Keratinocyte (primary cell): ENCODE measurements at regions not wholly inside any gene's neighbourhood (a gene's known extent, or its start where the extent isn't known, plus 50 kb on each side); places are given as distances from the start of the nearest gene placed in this dataset.

Experiments
- DNase-seq: peaks from one replicate; pipeline ENCODE4 v3.0.0-alpha.2; 2011; ENCODE audit warnings: low read depth, missing footprints, low spot score
- FAIRE-seq: peaks from 2 replicates; lab custom pipeline; 2011; peaks lifted over from hg19 to GRCh38; lab: Jason Lieb, UNC
- H2AFZ ChIP-seq: 2 replicates; pipeline ENCODE4 v1.6.0; 2012; ENCODE audit warnings: low read length, control low read depth, inconsistent platforms; ENCODE audit not compliant: control insufficient read depth
- H3K27ac ChIP-seq: 2 replicates; pipeline ENCODE4 v1.5.1; 2011; ENCODE audit warnings: low read length; ENCODE audit not compliant: control insufficient read depth, insufficient read depth
- H3K27me3 ChIP-seq: 3 replicates; pipeline ENCODE4 v1.6.0; 2011; ENCODE audit warnings: low read length; ENCODE audit not compliant: control insufficient read depth, insufficient read depth; ENCODE audit errors: extremely low read depth
- H3K36me3 ChIP-seq, 2 experiments: 2 replicates in 1 of 2; 3 replicates in 1 of 2; pipeline ENCODE4 v1.5.1; 2011; ENCODE audit warnings: low read length in 2 of 2, mild to moderate bottlenecking in 1 of 2; ENCODE audit not compliant: control insufficient read depth in 2 of 2, insufficient read depth in 2 of 2; ENCODE audit errors: extremely low read depth in 1 of 2
- H3K4me1 ChIP-seq: 3 replicates; pipeline ENCODE4 v1.5.1; 2011; ENCODE audit warnings: low read length; ENCODE audit not compliant: control insufficient read depth, insufficient read depth; ENCODE audit errors: extremely low read depth
- H3K4me2 ChIP-seq: 3 replicates; pipeline ENCODE4 v1.6.0; 2011; ENCODE audit warnings: low read depth, low read length; ENCODE audit not compliant: control insufficient read depth, insufficient read depth; ENCODE audit errors: extremely low read depth
- H3K4me3 ChIP-seq, 3 experiments: fragments of 200-600 bp in 1 of 3; sonication (generic) in 1 of 3; 2 replicates in 2 of 3; 3 replicates in 1 of 3; pipeline ENCODE4 v1.5.1; 2011 to 2016; ENCODE audit warnings: low read length in 3 of 3, mild to moderate bottlenecking in 3 of 3, control low read depth in 2 of 3, inconsistent platforms in 1 of 3, low read depth in 1 of 3, mixed read lengths in 1 of 3, mixed run types in 1 of 3, moderate library complexity in 1 of 3; ENCODE audit not compliant: control insufficient read depth in 2 of 3, insufficient read depth in 2 of 3; ENCODE audit errors: extremely low read depth in 1 of 3
- H3K79me2 ChIP-seq: 2 replicates; pipeline ENCODE4 v1.6.0; 2012; ENCODE audit warnings: low read length; ENCODE audit not compliant: control insufficient read depth, insufficient read depth
- H3K9ac ChIP-seq: 3 replicates; pipeline ENCODE4 v1.6.0; 2011; ENCODE audit warnings: low read length; ENCODE audit not compliant: control insufficient read depth, insufficient read depth; ENCODE audit errors: extremely low read depth
- H3K9me1 ChIP-seq: 3 replicates; pipeline ENCODE4 v1.6.0; 2011; ENCODE audit warnings: low read length; ENCODE audit not compliant: control insufficient read depth, insufficient read depth; ENCODE audit errors: extremely low read depth
- H3K9me3 ChIP-seq: 2 replicates; pipeline ENCODE4 v1.5.1; 2012; ENCODE audit warnings: low read depth, low read length; ENCODE audit not compliant: control insufficient read depth
- H4K20me1 ChIP-seq: 3 replicates; pipeline ENCODE4 v1.6.0; 2011; ENCODE audit warnings: low read length; ENCODE audit not compliant: control insufficient read depth, insufficient read depth; ENCODE audit errors: extremely low read depth
- EZH2 ChIP-seq: IDR thresholded peaks from one replicate; pipeline ENCODE4 v1.6.1; 2012; ENCODE audit warnings: inconsistent platforms, mild to moderate bottlenecking, low read length, moderate library complexity
- dilution Hi-C: fragments of 300-500 bp; cut with MboI; formaldehyde crosslinking; loops from one replicate; pipeline ENCODE4 v1.7.0; 2020; ENCODE audit warnings: low sequenced_read_pairs; ENCODE audit not compliant: extremely low pct_ligation_motif_present
- TF ChIP-seq, protein P1 (sequence below), 3 experiments: IDR thresholded peaks in 1 of 3; conservative IDR thresholded peaks in 1 of 3; optimal IDR thresholded peaks in 1 of 3; 2 replicates in 2 of 3; 3 replicates in 1 of 3; pipeline versions ENCODE3 to v1.5.1; 2011; ENCODE audit warnings: low read length in 3 of 3, mild to moderate bottlenecking in 3 of 3, moderate library complexity in 2 of 3, control low read depth in 1 of 3, inconsistent platforms in 1 of 3; ENCODE audit not compliant: insufficient read depth in 2 of 3; ENCODE audit errors: extremely low read depth in 1 of 3

DNA sequence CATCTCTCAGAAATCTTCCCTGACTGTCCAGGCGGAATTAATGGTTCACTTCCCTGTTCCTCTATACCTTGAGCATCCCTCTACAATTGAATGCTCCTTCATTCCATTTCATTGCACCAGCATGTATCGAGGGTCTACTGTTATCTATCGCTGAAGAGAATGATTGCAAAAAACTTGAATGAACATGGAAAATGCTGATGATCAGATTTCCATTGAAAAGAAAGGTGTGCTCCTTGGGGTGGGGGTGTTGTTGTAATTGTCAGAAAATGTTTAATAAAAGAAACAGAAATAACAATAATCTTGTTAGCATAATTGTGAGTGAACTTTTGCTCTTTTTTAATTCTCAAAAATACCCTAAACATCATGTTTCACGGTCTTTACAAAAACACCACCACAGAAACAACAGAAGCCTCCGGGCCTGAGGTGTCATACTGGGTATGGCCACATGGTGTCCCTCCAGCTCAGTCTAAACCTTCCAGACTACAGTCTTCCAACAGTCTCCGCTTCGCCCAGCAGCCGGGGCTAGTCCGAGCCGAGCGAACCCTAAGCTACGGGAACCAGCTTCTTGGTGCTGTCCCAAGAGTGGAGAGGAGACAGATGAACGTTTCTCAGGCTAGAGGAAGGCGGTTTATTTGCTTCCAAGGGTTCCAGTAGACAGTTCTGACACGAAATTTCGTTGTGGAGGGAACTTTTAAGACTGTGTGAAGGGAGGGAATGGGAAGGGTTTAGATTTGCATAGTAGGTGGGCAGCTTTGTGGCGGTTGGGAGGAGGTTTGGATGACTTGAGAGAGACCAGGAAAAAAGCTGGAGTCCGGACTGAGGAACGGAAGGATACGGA lies 75.8 kb upstream of the ZBED5 start:
- H3K36me3 ChIP-seq, result no peaks in the 10 kb centered on the region
- dilution Hi-C loops, result no loop called here
- TF ChIP-seq, protein P1, sequence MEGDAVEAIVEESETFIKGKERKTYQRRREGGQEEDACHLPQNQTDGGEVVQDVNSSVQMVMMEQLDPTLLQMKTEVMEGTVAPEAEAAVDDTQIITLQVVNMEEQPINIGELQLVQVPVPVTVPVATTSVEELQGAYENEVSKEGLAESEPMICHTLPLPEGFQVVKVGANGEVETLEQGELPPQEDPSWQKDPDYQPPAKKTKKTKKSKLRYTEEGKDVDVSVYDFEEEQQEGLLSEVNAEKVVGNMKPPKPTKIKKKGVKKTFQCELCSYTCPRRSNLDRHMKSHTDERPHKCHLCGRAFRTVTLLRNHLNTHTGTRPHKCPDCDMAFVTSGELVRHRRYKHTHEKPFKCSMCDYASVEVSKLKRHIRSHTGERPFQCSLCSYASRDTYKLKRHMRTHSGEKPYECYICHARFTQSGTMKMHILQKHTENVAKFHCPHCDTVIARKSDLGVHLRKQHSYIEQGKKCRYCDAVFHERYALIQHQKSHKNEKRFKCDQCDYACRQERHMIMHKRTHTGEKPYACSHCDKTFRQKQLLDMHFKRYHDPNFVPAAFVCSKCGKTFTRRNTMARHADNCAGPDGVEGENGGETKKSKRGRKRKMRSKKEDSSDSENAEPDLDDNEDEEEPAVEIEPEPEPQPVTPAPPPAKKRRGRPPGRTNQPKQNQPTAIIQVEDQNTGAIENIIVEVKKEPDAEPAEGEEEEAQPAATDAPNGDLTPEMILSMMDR (optimal IDR thresholded peaks at IDR 0.05 in 1 of 3, IDR thresholded peaks at IDR 0.05 in 1 of 3, conservative IDR thresholded peaks at IDR 0.05 in 1 of 3; ENCODE audit: extremely low read depth in 1 of 3, insufficient read depth in 2 of 3, low read length in 3 of 3), result peak; percentile 87 to 97 (median 96)
- TF ChIP-seq EZH2, result no peak
- H3K27ac ChIP-seq, result peak overlapping the region; percentile 65
- H3K9me1 ChIP-seq, result no peaks in the 10 kb centered on the region
- H3K4me3 ChIP-seq, result peak overlapping the region; percentile 40 to 85 (median 52)
- H3K9me3 ChIP-seq, result no peaks in the 10 kb centered on the region
- H3K4me1 ChIP-seq, result peaks cover 23% of the 10 kb centered on the region
- H4K20me1 ChIP-seq, result no peaks in the 10 kb centered on the region
- no peaks in the 10 kb centered on the region for H3K27me3 ChIP-seq
- FAIRE-seq, result peak; percentile 97
- H2AFZ ChIP-seq, result peak overlapping the region; percentile 94
- peak overlapping the region; percentile 55 for H3K9ac ChIP-seq
- H3K79me2 ChIP-seq, result no peaks in the 10 kb centered on the region
- H3K4me2 ChIP-seq, result peak overlapping the region; percentile 88
- peak; percentile 57 for DNase-seq

DNA sequence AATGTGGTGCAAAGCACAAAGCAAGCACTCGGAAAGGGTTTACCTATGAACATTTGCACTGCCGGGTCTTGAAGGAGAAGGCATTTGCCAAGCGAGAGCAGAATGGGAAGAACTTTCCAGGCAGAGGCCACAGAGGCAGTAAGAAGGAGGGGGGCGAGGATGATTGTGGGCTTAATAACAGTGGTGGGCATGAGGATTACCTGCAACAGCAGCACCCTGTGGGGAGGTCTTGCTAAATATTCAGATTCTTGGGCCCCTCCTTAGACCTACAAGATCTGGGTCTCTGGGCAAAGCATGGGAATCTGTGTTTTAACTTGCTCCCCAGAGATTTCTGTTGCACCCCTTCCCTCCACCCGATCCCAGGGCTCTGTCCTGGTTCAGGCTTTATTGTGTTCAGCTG lies 75.1 kb upstream of the ZBED5 start:
- Histone ChIP-seq H3K4me3 (no peak overlapping the region), H4K20me1 (no peaks in the 10 kb centered on the region), H3K4me2 (no peak overlapping the region), H3K36me3 (no peaks in the 10 kb centered on the region), H3K9me3 (no peaks in the 10 kb centered on the region), H3K4me1 (peaks cover 23% of the 10 kb centered on the region), H3K27ac (no peak overlapping the region), H3K9ac (no peak overlapping the region), H3K9me1 (no peaks in the 10 kb centered on the region), H2AFZ (no peak overlapping the region), H3K27me3 (no peaks in the 10 kb centered on the region), H3K79me2 (no peaks in the 10 kb centered on the region)
- FAIRE-seq (no peak), DNase-seq (no peak)
- TF ChIP-seq, protein P1 (optimal IDR thresholded peaks at IDR 0.05 in 1 of 3, IDR thresholded peaks at IDR 0.05 in 1 of 3, conservative IDR thresholded peaks at IDR 0.05 in 1 of 3; ENCODE audit: extremely low read depth in 1 of 3, insufficient read depth in 2 of 3, low read length in 3 of 3), result no peak
- no peak for TF ChIP-seq EZH2
- dilution Hi-C loops, result no loop called here
